MM.1S (cell line): ENCODE measurements at regions not wholly inside any gene's neighbourhood (a gene's known extent, or its start where the extent isn't known, plus 50 kb on each side); places are given as distances from the start of the nearest gene placed in this dataset.

Experiments used
- CTCF ChIP-seq: fragments of 300-600 bp; sonication (generic); IDR thresholded peaks from 2 replicates; pipeline ENCODE4 v1.5.1; 2016; ENCODE audit warnings: antibody characterized with exemption, low read length, mixed read lengths
- EZH2 ChIP-seq: fragments of 300-600 bp; sonication (generic); optimal IDR thresholded peaks from 2 replicates; pipeline ENCODE3; 2017; ENCODE audit warnings: low read depth, mild to moderate bottlenecking, antibody characterized with exemption, low read length, mixed read lengths

- TF ChIP-seq CTCF (no peak), EZH2 (no peak)
Measured at GRCh38 chr4:117957571-117957970, 76.7 kb upstream of the NDST3 start.
